Immature natural killer cell (primary cell): ENCODE measurements at regions not wholly inside any gene's neighbourhood (a gene's known extent, or its start where the extent isn't known, plus 50 kb on each side); places are given as distances from the start of the nearest gene placed in this dataset.

Experiments
- DNase-seq, 3 donors: peaks; one replicate each; pipeline ENCODE4 v3.0.0; 2022; ENCODE audit warnings: mixed read lengths in 1 of 3
- H3K27ac Mint-ChIP-seq, 6 donors: one replicate each; pipeline ENCODE4 v1.8.0; 2020; ENCODE audit warnings: mixed read lengths in 6 of 6, mild to moderate bottlenecking in 5 of 6, inconsistent platforms in 4 of 6, moderate library complexity in 3 of 6
- H3K27me3 Mint-ChIP-seq, 3 donors: one replicate each; pipeline ENCODE4 v1.8.0; 2020 to 2021; ENCODE audit warnings: low read depth in 3 of 3, mild to moderate bottlenecking in 3 of 3, mixed read lengths in 3 of 3, moderate library complexity in 3 of 3, inconsistent platforms in 1 of 3
- H3K36me3 Mint-ChIP-seq, 3 donors: one replicate each; pipeline ENCODE4 v1.8.0; 2020; ENCODE audit warnings: mixed read lengths in 3 of 3, inconsistent platforms in 2 of 3, mild to moderate bottlenecking in 2 of 3
- H3K4me1 Mint-ChIP-seq, 2 donors: one replicate each; pipeline ENCODE4 v1.8.0; 2020; ENCODE audit warnings: inconsistent platforms in 2 of 2, mild to moderate bottlenecking in 2 of 2, mixed read lengths in 2 of 2, moderate library complexity in 1 of 2
- H3K4me3 Mint-ChIP-seq, 5 donors: one replicate each; pipeline ENCODE4 v1.8.0; 2020; ENCODE audit warnings: mild to moderate bottlenecking in 5 of 5, mixed read lengths in 5 of 5, inconsistent platforms in 3 of 5, moderate library complexity in 3 of 5
- H3K9me3 Mint-ChIP-seq, 6 donors: one replicate each; pipeline ENCODE4 v1.8.0; 2020; ENCODE audit warnings: mild to moderate bottlenecking in 6 of 6, mixed read lengths in 6 of 6, inconsistent platforms in 4 of 6, moderate library complexity in 3 of 6

GRCh38 chr3:104582092-104582491 is 784.6 kb upstream of the ALCAM start:
- Mint-ChIP-seq H3K9me3 (peaks cover 2 to 23% (median 15%) of the 10 kb centered on the region in 6 donors), H3K4me1 (no peaks in the 10 kb centered on the region), H3K27me3 (no peaks in the 10 kb centered on the region), H3K4me3 (no peak overlapping the region), H3K36me3 (no peaks in the 10 kb centered on the region), H3K27ac (no peak overlapping the region)
- DNase-seq = no peak

GRCh38 chr3:104584682-104585081 is 782.0 kb upstream of the ALCAM start:
- Mint-ChIP-seq H3K9me3 (peaks cover 2 to 7% (median 5%) of the 10 kb centered on the region in 6 donors), H3K4me3 (no peak overlapping the region), H3K27me3 (no peaks in the 10 kb centered on the region), H3K4me1 (no peaks in the 10 kb centered on the region), H3K36me3 (no peaks in the 10 kb centered on the region), H3K27ac (no peak overlapping the region)
- DNase-seq = no peak

DNA sequence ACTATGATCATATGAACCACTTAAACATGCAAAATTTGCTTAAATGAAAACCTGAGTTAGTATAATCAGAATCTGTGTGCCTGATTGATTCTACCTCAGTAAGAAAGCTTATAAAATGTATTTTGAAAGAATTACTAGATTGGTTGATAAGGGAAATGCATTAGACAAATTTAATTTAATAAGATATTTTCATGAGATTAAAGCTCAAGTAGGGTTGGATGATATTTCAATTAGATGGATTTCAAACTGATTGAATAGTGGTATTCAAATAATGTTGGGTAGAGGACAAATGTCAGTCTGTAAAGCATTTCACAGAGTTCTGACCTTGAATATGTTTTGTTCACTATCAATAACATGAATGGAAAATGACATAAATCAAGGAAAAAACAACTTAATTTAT is 780.4 kb upstream of the ALCAM start:
- no peak overlapping the region for H3K4me3 Mint-ChIP-seq
- H3K36me3 Mint-ChIP-seq = no peaks in the 10 kb centered on the region
- no peak for DNase-seq
- H3K4me1 Mint-ChIP-seq = no peaks in the 10 kb centered on the region
- H3K27ac Mint-ChIP-seq = no peak overlapping the region
- H3K27me3 Mint-ChIP-seq = no peaks in the 10 kb centered on the region
- H3K9me3 Mint-ChIP-seq = peaks cover 2 to 7% (median 5%) of the 10 kb centered on the region in 6 donors

GRCh38 chr3:104588442-104588841 is 778.3 kb upstream of the ALCAM start:
- H3K27me3 Mint-ChIP-seq = no peaks in the 10 kb centered on the region
- no peaks in the 10 kb centered on the region for H3K36me3 Mint-ChIP-seq
- H3K27ac Mint-ChIP-seq = no peak overlapping the region
- no peak for DNase-seq
- H3K4me3 Mint-ChIP-seq = no peak overlapping the region
- no peaks in the 10 kb centered on the region for H3K4me1 Mint-ChIP-seq
- peaks cover 0 to 9% (median 5%) of the 10 kb centered on the region in 6 donors for H3K9me3 Mint-ChIP-seq

- Mint-ChIP-seq H3K36me3 (no peaks in the 10 kb centered on the region), H3K4me3 (no peak overlapping the region), H3K27me3 (no peaks in the 10 kb centered on the region), H3K9me3 (peaks cover 0 to 9% (median 5%) of the 10 kb centered on the region in 6 donors), H3K4me1 (no peaks in the 10 kb centered on the region), H3K27ac (no peak overlapping the region)
- DNase-seq = no peak
Observed at GRCh38 chr3:104591776-104592175, 774.9 kb upstream of the ALCAM start.

DNA sequence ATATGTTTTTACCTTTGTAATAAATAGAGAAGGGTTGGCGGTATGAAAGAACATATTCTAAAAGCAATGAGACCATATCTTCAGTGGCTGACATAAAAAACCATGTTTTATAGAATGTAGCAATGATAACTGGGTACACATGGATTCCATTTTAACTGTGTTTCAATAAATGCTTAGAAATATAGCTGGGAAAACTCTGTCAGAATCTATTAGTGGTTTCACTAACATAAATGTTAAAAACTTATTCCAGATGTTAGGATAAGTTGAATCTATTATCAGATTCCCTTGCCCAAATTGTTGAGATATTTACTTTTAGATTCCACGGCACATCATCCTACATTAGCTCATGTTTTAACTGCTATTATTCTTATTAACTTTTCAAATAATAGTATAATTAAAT is 772.2 kb upstream of the ALCAM start:
- peaks cover 0 to 5% (median 0%) of the 10 kb centered on the region in 6 donors for H3K9me3 Mint-ChIP-seq
- DNase-seq = no peak
- H3K27ac Mint-ChIP-seq = no peak overlapping the region
- no peak overlapping the region for H3K4me3 Mint-ChIP-seq
- H3K4me1 Mint-ChIP-seq = no peaks in the 10 kb centered on the region
- no peaks in the 10 kb centered on the region for H3K27me3 Mint-ChIP-seq
- no peaks in the 10 kb centered on the region for H3K36me3 Mint-ChIP-seq

GRCh38 chr3:104596054-104596453 is 770.7 kb upstream of the ALCAM start:
- Mint-ChIP-seq H3K9me3 (peaks cover 0 to 3% (median 0%) of the 10 kb centered on the region in 6 donors), H3K27ac (no peak overlapping the region), H3K4me1 (no peaks in the 10 kb centered on the region), H3K36me3 (no peaks in the 10 kb centered on the region), H3K4me3 (no peak overlapping the region), H3K27me3 (no peaks in the 10 kb centered on the region)
- no peak for DNase-seq

DNA sequence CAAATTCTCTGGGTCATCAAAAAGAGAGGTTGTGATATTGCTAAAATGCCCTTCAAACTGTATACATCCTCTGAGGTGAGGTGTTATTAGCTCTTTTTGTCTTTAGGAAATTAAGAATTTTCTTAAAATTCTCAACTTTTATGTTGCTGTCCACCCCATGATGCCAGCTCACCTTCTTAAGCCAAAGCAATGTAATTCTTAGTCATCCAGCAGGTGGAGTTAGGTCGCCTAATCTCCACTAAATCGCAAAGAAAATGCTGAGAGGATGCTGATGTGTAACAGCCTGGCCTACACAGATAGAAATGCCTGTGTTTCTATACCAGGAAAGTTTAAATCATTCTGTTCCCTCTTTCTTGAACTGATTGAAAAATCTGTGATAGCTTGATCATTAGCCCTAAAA is 770.2 kb upstream of the ALCAM start:
- H3K4me3 Mint-ChIP-seq = no peak overlapping the region
- no peaks in the 10 kb centered on the region for H3K27me3 Mint-ChIP-seq
- no peak overlapping the region for H3K27ac Mint-ChIP-seq
- H3K9me3 Mint-ChIP-seq = peaks cover 0 to 3% (median 0%) of the 10 kb centered on the region in 6 donors
- no peaks in the 10 kb centered on the region for H3K36me3 Mint-ChIP-seq
- no peak for DNase-seq
- no peaks in the 10 kb centered on the region for H3K4me1 Mint-ChIP-seq

DNA sequence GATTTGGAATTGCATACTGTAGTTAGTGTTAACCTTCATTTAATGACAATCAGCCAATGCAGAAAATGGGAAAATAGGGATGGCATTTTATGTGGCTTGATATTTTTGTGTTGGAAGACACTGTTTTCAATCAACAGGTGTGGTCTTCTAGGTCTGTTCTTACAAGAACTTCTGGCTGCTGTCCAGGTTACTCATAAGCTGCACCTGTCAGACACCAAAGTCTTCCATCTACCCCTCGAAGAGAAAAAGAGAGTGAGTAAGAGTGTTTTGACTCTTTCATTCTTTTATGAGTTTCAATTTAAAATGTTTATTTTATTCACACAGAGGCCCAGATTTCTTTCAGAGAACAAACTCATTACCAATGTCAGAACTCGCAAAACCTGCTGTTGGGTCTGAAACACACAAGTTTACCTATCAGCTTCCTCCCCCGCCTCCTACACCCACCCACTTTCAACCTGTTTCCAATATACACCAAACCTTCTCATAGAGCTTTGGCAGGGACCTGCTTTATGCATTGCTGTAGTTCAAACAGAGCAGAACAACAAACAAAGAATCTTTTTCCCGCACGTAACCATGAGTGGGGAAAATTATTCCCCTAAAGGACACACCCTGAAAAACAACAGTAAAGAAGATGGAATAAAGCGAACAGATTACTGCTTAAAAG is 767.7 kb upstream of the ALCAM start:
- Mint-ChIP-seq H3K27me3 (no peaks in the 10 kb centered on the region), H3K9me3 (peaks cover 0 to 4% (median 0%) of the 10 kb centered on the region in 6 donors), H3K36me3 (no peaks in the 10 kb centered on the region), H3K27ac (no peak overlapping the region), H3K4me3 (no peak overlapping the region), H3K4me1 (no peaks in the 10 kb centered on the region)
- DNase-seq = no peak

DNA sequence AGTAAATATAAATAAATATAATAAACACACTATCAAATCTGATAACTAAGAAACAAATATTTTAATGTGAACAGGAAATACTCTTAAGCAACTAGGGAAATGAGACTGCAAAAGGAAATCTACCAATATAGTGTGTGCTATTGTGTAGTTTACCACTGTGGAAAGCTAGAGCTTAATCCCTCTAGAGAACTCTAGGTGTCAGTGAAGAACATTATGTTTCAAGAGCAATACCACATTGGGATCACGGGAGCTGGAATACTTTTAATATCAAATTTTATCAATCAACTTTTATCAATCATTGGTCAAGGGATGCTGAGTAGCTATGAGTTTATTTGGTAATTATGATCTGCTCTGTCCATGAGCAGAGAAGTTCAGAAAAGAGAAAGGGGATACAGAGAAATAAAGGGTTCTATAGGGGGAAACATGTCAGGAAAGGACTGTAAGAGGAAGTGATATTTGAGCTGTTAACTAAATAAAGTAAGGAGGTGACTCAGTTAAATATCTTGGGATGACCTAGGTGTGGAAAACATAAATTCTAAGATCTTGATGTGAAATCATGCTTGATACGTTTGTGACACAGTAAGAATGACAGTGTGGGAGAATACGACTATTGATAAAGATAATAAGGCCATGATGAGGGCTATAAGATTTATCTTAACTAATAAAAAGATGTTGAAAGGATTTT is 762.2 kb upstream of the ALCAM start:
- DNase-seq = no peak
- H3K36me3 Mint-ChIP-seq = no peaks in the 10 kb centered on the region
- H3K4me1 Mint-ChIP-seq = no peaks in the 10 kb centered on the region
- peaks cover 0 to 6% (median under 1%) of the 10 kb centered on the region in 6 donors for H3K9me3 Mint-ChIP-seq
- no peak overlapping the region for H3K4me3 Mint-ChIP-seq
- H3K27ac Mint-ChIP-seq = no peak overlapping the region
- H3K27me3 Mint-ChIP-seq = no peaks in the 10 kb centered on the region

- Mint-ChIP-seq H3K4me3 (no peak overlapping the region), H3K9me3 (peaks cover 0 to 10% (median 2%) of the 10 kb centered on the region in 6 donors), H3K27ac (no peak overlapping the region), H3K27me3 (peaks cover 0 to 2% (median 0%) of the 10 kb centered on the region in 3 donors), H3K36me3 (no peaks in the 10 kb centered on the region), H3K4me1 (no peaks in the 10 kb centered on the region)
- DNase-seq = no peak
Observed at GRCh38 chr3:104606812-104607211, 759.9 kb upstream of the ALCAM start.

- peaks cover 0 to 2% (median 0%) of the 10 kb centered on the region in 3 donors for H3K27me3 Mint-ChIP-seq
- no peak for DNase-seq
- no peaks in the 10 kb centered on the region for H3K36me3 Mint-ChIP-seq
- H3K27ac Mint-ChIP-seq = no peak overlapping the region
- no peaks in the 10 kb centered on the region for H3K4me1 Mint-ChIP-seq
- peaks cover 0 to 17% (median 3%) of the 10 kb centered on the region in 6 donors for H3K9me3 Mint-ChIP-seq
- H3K4me3 Mint-ChIP-seq = no peak overlapping the region
Observed at GRCh38 chr3:104610730-104611652, 755.7 kb upstream of the ALCAM start.

DNA sequence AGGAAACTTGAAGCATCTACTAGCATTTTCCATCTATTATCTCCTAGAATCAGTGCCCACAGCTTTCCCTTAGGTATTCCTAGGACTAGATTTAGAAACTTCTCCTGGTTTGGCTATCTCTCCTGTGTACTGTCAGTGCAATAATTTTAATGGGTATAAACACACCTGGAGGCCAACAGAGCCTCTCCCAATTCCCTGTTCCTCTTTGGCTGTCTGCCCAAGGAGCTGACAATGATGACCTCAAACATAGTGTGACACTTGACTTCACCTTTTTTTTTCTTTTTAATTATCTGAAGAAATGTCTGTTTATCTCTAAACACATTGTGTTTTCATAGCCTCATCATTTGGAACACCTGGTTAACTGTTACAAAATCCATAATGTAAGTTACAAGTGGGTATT is 754.5 kb upstream of the ALCAM start:
- H3K27me3 Mint-ChIP-seq = peaks cover 0 to 2% (median 0%) of the 10 kb centered on the region in 3 donors
- H3K9me3 Mint-ChIP-seq = peaks cover 0 to 11% (median 2%) of the 10 kb centered on the region in 6 donors
- no peak overlapping the region for H3K27ac Mint-ChIP-seq
- no peak overlapping the region for H3K4me3 Mint-ChIP-seq
- H3K4me1 Mint-ChIP-seq = no peaks in the 10 kb centered on the region
- no peaks in the 10 kb centered on the region for H3K36me3 Mint-ChIP-seq
- no peak for DNase-seq

DNA sequence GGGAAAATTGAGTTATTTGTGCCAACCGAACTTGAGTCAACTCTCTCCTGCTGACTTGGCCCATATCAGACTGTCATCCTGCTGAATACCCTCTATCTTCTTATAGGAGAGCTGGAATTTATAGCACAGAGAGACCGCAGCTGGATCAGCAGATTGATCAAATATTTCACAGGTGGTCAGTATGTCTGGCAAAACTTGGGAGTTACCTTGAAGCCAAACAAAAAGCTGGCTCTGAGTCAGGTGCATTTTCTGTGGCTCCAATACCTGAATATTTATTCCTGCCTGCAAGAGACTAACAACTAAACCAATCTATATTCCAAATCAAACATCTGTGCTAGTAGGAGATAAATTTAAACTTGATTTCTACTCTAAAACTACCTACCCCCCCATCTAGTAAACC is 752.1 kb upstream of the ALCAM start:
- Mint-ChIP-seq H3K9me3 (peaks cover 0 to 11% (median 5%) of the 10 kb centered on the region in 6 donors), H3K4me3 (no peak overlapping the region), H3K4me1 (no peaks in the 10 kb centered on the region), H3K27ac (no peak overlapping the region), H3K36me3 (no peaks in the 10 kb centered on the region), H3K27me3 (peaks cover 0 to 2% (median 0%) of the 10 kb centered on the region in 3 donors)
- DNase-seq = no peak
